ENCODE measurements at regions not wholly inside any gene's neighbourhood (a gene's known extent, or its start where the extent isn't known, plus 50 kb on each side); places are given as distances from the start of the nearest gene placed in this dataset.

DNA sequence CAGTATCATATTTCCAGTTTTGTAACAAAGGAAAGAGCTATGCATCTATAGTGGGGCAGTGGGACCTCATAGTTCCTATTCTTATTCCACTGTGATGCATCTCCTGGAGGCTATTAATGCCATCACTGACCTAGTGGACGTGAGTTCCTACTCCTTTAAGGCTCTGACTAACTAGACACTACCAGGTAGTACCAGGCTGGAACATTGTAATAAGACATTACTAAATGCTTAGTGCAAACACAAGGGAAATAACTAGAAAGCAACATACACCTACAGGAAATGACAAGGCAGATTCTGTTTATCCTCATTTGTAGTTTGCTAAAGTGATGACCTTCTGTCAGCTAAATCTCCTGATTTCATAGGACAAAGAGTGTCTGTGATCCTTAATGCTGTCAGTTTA, 192.5 kb downstream of the POSTN start:
- peaks cover 15% of the 10 kb centered on the region for H3K36me3 Mint-ChIP-seq (ENCODE audit: low read depth)
- TF ChIP-seq, protein P1, sequence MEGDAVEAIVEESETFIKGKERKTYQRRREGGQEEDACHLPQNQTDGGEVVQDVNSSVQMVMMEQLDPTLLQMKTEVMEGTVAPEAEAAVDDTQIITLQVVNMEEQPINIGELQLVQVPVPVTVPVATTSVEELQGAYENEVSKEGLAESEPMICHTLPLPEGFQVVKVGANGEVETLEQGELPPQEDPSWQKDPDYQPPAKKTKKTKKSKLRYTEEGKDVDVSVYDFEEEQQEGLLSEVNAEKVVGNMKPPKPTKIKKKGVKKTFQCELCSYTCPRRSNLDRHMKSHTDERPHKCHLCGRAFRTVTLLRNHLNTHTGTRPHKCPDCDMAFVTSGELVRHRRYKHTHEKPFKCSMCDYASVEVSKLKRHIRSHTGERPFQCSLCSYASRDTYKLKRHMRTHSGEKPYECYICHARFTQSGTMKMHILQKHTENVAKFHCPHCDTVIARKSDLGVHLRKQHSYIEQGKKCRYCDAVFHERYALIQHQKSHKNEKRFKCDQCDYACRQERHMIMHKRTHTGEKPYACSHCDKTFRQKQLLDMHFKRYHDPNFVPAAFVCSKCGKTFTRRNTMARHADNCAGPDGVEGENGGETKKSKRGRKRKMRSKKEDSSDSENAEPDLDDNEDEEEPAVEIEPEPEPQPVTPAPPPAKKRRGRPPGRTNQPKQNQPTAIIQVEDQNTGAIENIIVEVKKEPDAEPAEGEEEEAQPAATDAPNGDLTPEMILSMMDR (IDR thresholded peaks at IDR 0.05), result no peak
- peaks cover 16% of the 10 kb centered on the region for H3K9me3 Mint-ChIP-seq (ENCODE audit: low read depth)
- H3K4me3 Mint-ChIP-seq (ENCODE audit: unreplicated experiment), result no peak overlapping the region
- no peak for DNase-seq (ENCODE audit: low spot score)
- peaks cover 68% of the 10 kb centered on the region for H3K4me1 Mint-ChIP-seq (ENCODE audit: low read depth)
- H3K27ac Mint-ChIP-seq (ENCODE audit: unreplicated experiment), result no peak overlapping the region
- no peaks in the 10 kb centered on the region for H3K27me3 Mint-ChIP-seq (ENCODE audit: low read depth)

DNA sequence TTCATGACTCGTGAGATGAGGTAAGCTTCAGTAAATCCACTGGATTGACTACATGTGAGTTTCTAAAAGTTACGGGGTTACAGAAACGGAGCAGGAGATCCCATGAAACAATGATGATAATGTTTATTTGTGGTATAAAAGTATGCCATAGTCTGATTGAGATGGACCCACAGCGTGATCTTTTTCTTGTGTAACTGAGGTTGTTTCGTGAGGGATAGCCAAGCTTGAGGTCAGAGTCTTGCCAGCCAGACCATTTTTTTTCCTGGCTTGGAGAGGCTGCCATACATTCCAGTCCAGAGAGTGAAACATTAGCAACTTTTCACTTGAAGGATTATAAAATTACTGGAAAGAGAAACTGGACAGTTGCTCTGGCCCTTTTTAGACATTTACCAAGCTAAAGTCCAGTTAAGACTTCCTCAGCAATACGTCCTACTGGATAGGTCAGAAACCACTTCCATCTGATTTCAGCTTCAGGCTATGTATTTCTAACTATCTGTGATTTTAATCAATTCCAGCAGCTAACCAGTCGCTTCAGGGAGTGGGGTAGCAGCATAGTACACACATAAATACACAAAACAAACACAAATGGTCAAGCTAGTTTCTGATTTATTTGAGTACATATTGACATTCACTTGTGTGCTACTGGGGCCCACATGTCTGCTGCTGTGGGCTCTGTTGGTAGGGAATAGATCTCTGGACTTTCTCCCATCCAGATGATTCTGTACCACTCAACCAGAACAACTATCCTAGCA, 194.6 kb downstream of the POSTN start:
- peaks cover 32% of the 10 kb centered on the region for H3K9me3 Mint-ChIP-seq (ENCODE audit: low read depth)
- no peak overlapping the region for H3K4me3 Mint-ChIP-seq (ENCODE audit: unreplicated experiment)
- peak overlapping the region; percentile 87 for H3K27ac Mint-ChIP-seq (ENCODE audit: unreplicated experiment)
- H3K27me3 Mint-ChIP-seq (ENCODE audit: low read depth), result no peaks in the 10 kb centered on the region
- TF ChIP-seq, protein P1 (IDR thresholded peaks at IDR 0.05), result no peak
- H3K36me3 Mint-ChIP-seq (ENCODE audit: low read depth), result peaks cover 27% of the 10 kb centered on the region
- DNase-seq (ENCODE audit: low spot score), result no peak
- H3K4me1 Mint-ChIP-seq (ENCODE audit: low read depth), result peaks cover 52% of the 10 kb centered on the region

DNA sequence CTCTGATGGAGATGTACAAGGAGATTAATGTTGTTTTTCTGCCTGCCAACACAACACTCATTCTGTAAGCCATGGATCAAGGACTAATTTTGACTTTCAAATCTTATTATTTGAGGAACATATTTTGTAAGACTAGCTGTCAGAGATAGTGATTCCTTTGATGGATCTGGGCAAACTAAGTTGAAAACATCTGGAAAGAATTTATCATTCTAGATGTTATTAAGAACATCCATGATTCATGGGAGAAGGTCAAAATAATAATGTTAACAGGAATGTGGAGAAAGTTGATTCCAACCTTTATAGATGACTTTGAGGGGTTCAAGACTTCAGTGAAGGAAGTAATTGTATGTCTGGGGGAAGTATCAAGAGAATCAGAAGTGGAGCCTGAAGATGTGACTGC, 196.8 kb downstream of the POSTN start:
- H3K27me3 Mint-ChIP-seq (ENCODE audit: low read depth), result no peaks in the 10 kb centered on the region
- peaks cover 40% of the 10 kb centered on the region for H3K4me1 Mint-ChIP-seq (ENCODE audit: low read depth)
- no peak for DNase-seq (ENCODE audit: low spot score)
- peaks cover 42% of the 10 kb centered on the region for H3K36me3 Mint-ChIP-seq (ENCODE audit: low read depth)
- H3K4me3 Mint-ChIP-seq (ENCODE audit: unreplicated experiment), result no peak overlapping the region
- H3K9me3 Mint-ChIP-seq (ENCODE audit: low read depth), result peaks cover 49% of the 10 kb centered on the region
- H3K27ac Mint-ChIP-seq (ENCODE audit: unreplicated experiment), result no peak overlapping the region
- TF ChIP-seq, protein P1 (IDR thresholded peaks at IDR 0.05), result no peak

DNA sequence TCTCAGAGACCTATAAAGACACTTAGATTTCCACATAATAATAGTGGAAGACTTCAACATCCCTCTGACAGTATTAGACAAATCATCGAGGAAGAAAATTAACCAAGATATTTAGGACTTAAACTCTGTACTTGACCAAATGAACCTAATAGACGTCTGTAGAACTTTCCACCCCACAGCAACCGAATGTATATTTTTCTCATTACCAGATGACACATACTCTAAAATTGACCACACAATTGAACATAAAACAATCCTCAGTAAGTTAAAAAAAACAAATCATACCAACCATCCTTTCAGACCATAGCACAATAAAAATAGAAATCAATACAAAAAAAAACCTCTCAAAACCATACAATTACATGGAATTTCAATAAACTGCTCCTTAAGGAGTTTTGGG, 201.0 kb downstream of the POSTN start:
- H3K27ac Mint-ChIP-seq (ENCODE audit: unreplicated experiment), result peak overlapping the region; percentile 37
- H3K9me3 Mint-ChIP-seq (ENCODE audit: low read depth), result peaks cover 60% of the 10 kb centered on the region
- H3K27me3 Mint-ChIP-seq (ENCODE audit: low read depth), result no peaks in the 10 kb centered on the region
- no peak for DNase-seq (ENCODE audit: low spot score)
- peaks cover 54% of the 10 kb centered on the region for H3K36me3 Mint-ChIP-seq (ENCODE audit: low read depth)
- H3K4me1 Mint-ChIP-seq (ENCODE audit: low read depth), result peaks cover 14% of the 10 kb centered on the region
- TF ChIP-seq, protein P1 (IDR thresholded peaks at IDR 0.05), result no peak
- H3K4me3 Mint-ChIP-seq (ENCODE audit: unreplicated experiment), result no peak overlapping the region

DNA sequence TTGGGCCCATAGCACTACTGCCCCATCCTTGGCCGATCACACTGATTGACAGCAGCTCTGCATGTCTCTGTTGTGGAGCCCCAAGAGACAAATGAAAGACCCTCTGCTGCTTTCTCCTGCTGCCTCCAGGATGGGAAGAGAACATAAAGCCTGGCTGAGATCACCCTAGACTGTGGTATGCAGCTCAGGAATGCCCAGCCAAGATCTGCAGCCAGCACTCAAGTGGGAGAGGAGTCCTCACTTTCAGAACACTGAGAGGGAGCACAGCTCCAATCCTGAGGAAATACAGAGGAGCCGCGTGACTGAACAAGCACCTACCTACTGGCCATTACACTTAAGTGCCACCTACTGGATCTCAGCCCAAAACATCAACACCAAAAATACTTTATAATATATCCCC, 203.0 kb downstream of the POSTN start:
- no peak overlapping the region for H3K4me3 Mint-ChIP-seq (ENCODE audit: unreplicated experiment)
- TF ChIP-seq, protein P1 (IDR thresholded peaks at IDR 0.05), result no peak
- peaks cover 10% of the 10 kb centered on the region for H3K4me1 Mint-ChIP-seq (ENCODE audit: low read depth)
- no peak overlapping the region for H3K27ac Mint-ChIP-seq (ENCODE audit: unreplicated experiment)
- peaks cover 43% of the 10 kb centered on the region for H3K9me3 Mint-ChIP-seq (ENCODE audit: low read depth)
- DNase-seq (ENCODE audit: low spot score), result no peak
- no peaks in the 10 kb centered on the region for H3K27me3 Mint-ChIP-seq (ENCODE audit: low read depth)
- peaks cover 41% of the 10 kb centered on the region for H3K36me3 Mint-ChIP-seq (ENCODE audit: low read depth)
